Aorta (tissue), 5 donors: ENCODE measurements at regions not wholly inside any gene's neighbourhood (a gene's known extent, or its start where the extent isn't known, plus 50 kb on each side); places are given as distances from the start of the nearest gene placed in this dataset.
"Not testable (repeated sequence)": the region's sequence is repeated elsewhere in the genome, so short reads cannot be mapped to it uniquely, and the experiment has no call there.

ENCODE experiments used
- ATAC-seq: fragments of 200-7000 bp; cut with Tn5 transposase; one replicate; pipeline ENCODE4 v1.9.1; 2022; ENCODE audit warnings: moderate library complexity; ENCODE audit not compliant: low FRiP score
- DNase-seq, 2 donors: peaks; one replicate each; pipeline ENCODE4 v3.0.0-alpha.2; 2020
- H3K27ac ChIP-seq, 2 donors: one replicate each; pipeline ENCODE4 v1.5.1; 2013; ENCODE audit warnings: low read length in 2 of 2, mild to moderate bottlenecking in 2 of 2, moderate library complexity in 2 of 2, control low read depth in 1 of 2, inconsistent platforms in 1 of 2, low read depth in 1 of 2
- H3K27me3 ChIP-seq, 2 donors: one replicate each; pipeline ENCODE4 v1.6.1; 2013; ENCODE audit warnings: control low read depth in 1 of 2, low read length in 1 of 2, mild to moderate bottlenecking in 1 of 2, moderate library complexity in 1 of 2; ENCODE audit not compliant: insufficient read depth in 2 of 2, control insufficient read depth in 1 of 2
- H3K36me3 ChIP-seq, 2 donors: one replicate each; pipeline ENCODE4 v1.6.1; 2013; ENCODE audit warnings: control low read depth in 1 of 2, low read length in 1 of 2, mild to moderate bottlenecking in 1 of 2; ENCODE audit not compliant: insufficient read depth in 2 of 2, control insufficient read depth in 1 of 2
- H3K4me1 ChIP-seq, 2 donors: one replicate each; pipeline ENCODE4 v1.6.1; 2013; ENCODE audit warnings: low read length in 2 of 2, control low read depth in 1 of 2, mild to moderate bottlenecking in 1 of 2, moderate library complexity in 1 of 2; ENCODE audit not compliant: insufficient read depth in 2 of 2, control insufficient read depth in 1 of 2
- H3K4me3 ChIP-seq, 2 donors: one replicate each; pipeline ENCODE4 v1.5.1; 2013; ENCODE audit warnings: low read length in 2 of 2, control low read depth in 1 of 2, mild to moderate bottlenecking in 1 of 2
- H3K9me3 ChIP-seq: one replicate; pipeline ENCODE4 v1.6.1; 2013; ENCODE audit warnings: mild to moderate bottlenecking, low read length; ENCODE audit not compliant: control insufficient read depth
- WGBS, 2 donors: extraction: QIAGEN DNeasy Blood & Tissue Kit; methylation state at CpG; one replicate each; pipeline ENCODE4 v1.1.7; 2013; 5-methylcytosine and 5-hydroxymethylcytosine counted together
- intact Hi-C, 2 donors: fragments of 100-400 bp; cut with DNase I; formaldehyde crosslinking; loops; one replicate each; pipeline versions ENCODE4 v1.14.2 to v1.15.0; 2022
- donor health status: healthy with polysubstance abuse.
- donor health status: Bipolar disorder and iron deficiency.
- donor health status: DM: no; HTN: no; CAD: no.
- donor health status: DM: no; HTN: no; CAD: no.
- donor health status: DM: yes; HTN: yes; CAD: no.

DNA sequence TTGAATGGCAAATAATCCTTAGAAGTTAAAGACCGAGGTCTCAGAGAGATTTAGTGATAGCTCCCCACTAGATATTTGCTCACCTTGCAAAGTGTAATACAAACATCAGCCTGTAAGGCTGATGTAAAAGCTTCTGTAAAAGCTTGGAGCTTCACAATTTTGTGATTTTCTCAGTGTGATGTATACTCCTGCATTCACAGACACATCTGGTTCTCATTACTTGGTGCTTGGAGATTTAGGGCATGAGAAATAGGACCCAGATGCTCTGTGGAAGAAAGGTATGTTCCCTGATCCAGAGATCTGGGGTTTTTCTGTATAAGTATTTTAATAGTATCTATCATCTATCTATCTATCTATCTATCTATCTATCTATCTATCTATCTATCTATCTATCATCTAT, 1664.3 kb downstream of the C4orf33 start:
- intact Hi-C loops: no loop called here
- no peaks in the 10 kb centered on the region for H3K27me3 ChIP-seq
- ATAC-seq: no peak
- H3K9me3 ChIP-seq: no peaks in the 10 kb centered on the region
- H3K27ac ChIP-seq: no peak overlapping the region
- H3K4me1 ChIP-seq: no peaks in the 10 kb centered on the region
- DNase-seq: no peak
- WGBS, 2 donors: 9 to 35% methylated on average over 1 of the region's 1 CpG
- H3K36me3 ChIP-seq: no peaks in the 10 kb centered on the region
- no peak overlapping the region for H3K4me3 ChIP-seq

DNA sequence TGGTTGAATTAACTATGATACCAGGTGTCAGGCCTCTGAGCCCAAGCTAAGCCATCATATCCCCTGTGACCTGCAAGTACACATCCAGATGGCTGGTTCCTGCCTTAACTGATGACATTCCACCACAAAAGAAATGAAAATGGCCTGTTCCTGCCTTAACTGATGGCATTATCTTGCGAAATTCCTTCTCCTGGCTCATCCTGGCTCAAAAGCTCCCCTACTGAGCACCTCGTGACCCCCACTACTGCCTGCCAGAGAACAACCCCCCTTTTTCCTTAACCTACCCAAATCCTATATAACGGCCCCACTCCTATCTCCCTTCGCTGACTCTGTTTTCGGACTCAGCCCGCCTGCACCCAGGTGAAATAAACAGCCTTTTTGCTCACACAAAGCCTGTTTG, 1671.4 kb downstream of the C4orf33 start:
- WGBS, 2 donors: 86 to 89% methylated on average over 6 of the region's 6 CpGs
- H3K4me3 ChIP-seq, H3K27me3 ChIP-seq: not testable (repeated sequence)

DNA sequence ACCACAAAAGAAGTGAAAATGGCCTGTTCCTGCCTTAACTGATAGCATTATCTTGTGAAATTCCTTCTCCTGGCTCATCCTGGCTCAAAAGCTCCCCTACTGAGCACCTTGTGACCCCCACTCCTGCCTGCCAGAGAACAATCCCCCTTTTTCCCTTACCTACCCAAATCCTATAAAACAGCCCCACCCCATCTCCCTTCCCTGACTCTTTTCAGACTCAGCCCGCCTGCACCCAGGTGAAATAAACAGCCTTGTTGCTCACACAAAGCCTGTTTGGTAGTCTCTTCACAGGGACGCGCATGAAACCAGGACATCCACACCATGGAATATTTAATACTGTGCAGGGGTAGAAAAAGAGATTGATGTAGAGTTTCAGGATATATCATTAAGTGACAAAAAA, 1677.0 kb downstream of the C4orf33 start:
- DNase-seq, H3K4me3 ChIP-seq, intact Hi-C loops, H3K27me3 ChIP-seq, ATAC-seq, H3K36me3 ChIP-seq, H3K9me3 ChIP-seq, H3K4me1 ChIP-seq, H3K27ac ChIP-seq: not testable (repeated sequence)
- WGBS, 2 donors: 86 to 94% methylated on average over 3 of the region's 3 CpGs

More for the DNA sequence above, 1671.4 kb downstream of the C4orf33 start:
- DNase-seq, H3K36me3 ChIP-seq, H3K27ac ChIP-seq, H3K4me1 ChIP-seq, intact Hi-C loops, H3K9me3 ChIP-seq, ATAC-seq: not testable (repeated sequence)

DNA sequence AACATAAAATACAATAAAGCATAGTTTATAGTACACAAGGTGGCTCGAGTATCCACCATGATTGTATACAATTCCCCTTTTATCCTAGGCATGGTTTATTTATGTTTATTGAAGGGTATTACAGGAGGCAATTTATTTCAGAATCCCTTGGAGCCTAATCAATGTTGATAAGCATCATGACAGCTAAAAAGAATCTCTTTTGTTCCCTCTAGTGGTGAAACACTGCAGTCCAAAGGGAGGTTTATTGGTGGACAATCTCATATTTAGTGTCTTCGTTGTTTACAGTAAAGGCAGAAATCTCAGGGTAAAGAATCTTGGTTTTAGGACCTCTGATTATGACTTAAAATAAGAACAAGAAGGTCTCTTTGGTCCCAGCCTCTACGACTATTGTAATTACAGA, 1712.5 kb downstream of the C4orf33 start:
- no peaks in the 10 kb centered on the region for H3K27me3 ChIP-seq
- 69 to 70% methylated on average over 3 of the region's 3 CpGs for WGBS, 2 donors
- DNase-seq (no peak), ATAC-seq (no peak)
- no peak overlapping the region for H3K4me3 ChIP-seq
- no peaks in the 10 kb centered on the region for H3K36me3 ChIP-seq
- H3K9me3 ChIP-seq: peaks cover 2% of the 10 kb centered on the region
- no peak overlapping the region for H3K27ac ChIP-seq
- no peaks in the 10 kb centered on the region for H3K4me1 ChIP-seq
- intact Hi-C loops: no loop called here

DNA sequence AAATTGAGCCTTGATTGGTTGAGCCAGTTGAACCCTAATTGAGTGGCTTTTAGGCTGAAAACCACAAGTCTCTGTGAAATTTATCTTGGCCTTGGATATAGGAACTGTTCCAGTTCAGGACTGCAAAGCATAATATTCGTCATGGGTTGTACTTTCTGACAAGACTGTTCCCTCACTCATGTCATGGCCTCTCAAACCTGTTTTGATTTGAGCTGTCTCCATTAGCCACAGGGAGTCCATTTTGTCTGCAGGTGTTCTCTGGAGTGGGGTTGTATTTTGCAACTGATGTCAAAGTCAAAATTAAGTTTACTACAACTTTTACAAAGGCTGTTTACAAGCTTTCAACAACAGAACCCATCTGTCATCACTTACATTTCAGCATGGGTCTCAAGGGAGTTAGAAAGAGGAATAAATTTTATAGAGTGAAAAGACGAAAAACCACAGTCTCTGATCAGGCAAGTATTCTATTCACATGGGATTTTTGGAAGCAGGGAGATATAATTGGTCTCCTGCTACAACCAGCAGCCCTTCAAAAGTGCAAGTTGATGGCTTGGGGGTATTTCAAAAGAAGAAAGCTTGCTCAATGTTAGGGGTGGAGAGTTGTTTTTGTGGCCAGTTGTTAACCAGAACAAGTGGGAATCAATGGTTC, 1716.3 kb downstream of the C4orf33 start:
- Histone ChIP-seq H3K36me3 (no peaks in the 10 kb centered on the region), H3K4me3 (no peak overlapping the region), H3K27ac (no peak overlapping the region), H3K4me1 (no peaks in the 10 kb centered on the region), H3K9me3 (no peaks in the 10 kb centered on the region), H3K27me3 (no peaks in the 10 kb centered on the region)
- no peak for DNase-seq
- WGBS, 2 donors: 7 to 8% methylated on average over 2 of the region's 2 CpGs
- ATAC-seq: no peak
- intact Hi-C loops: no loop called here

DNA sequence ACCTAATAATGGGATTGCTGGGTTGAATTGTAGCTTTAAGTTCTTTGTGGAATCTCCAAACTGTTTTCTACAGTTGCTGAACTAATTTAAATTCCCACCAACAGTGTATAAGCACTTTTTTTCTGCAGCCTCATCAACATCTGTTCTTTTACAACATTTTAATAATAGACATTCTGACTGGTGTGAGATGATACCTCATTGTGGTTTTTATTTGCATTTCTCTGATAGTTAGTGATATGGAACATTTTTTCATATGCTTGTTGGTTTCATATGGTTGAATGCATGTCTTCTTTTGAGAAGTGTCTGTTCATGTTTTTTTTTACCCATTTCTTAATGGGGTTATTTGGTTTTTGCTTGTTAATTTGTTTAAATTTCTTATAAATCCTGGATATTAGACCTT, 1718.9 kb downstream of the C4orf33 start:
- no peak overlapping the region for H3K4me3 ChIP-seq
- H3K27me3 ChIP-seq: no peaks in the 10 kb centered on the region
- no peaks in the 10 kb centered on the region for H3K36me3 ChIP-seq
- H3K27ac ChIP-seq: no peak overlapping the region
- ATAC-seq (no peak), DNase-seq (no peak)
- H3K9me3 ChIP-seq: no peaks in the 10 kb centered on the region
- no peaks in the 10 kb centered on the region for H3K4me1 ChIP-seq
- intact Hi-C loops: no loop called here

DNA sequence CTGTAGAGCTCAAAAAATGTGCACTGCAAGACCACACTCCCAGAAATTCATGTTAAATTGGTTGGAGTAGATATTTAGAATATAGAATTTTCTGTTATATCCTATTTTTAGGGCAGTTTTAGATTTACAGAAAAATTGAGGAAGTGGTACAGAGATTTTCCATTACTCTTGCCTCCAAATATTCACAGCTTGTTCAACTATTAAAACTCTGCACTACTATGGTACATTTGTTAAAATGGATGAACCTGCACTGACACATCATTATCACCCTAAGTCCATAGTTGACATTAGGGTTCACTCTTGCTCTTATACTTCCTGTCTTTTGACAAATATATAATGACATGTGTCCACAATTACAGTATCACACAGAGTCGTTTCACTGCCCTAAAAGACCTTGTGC, 1724.5 kb downstream of the C4orf33 start:
- no peaks in the 10 kb centered on the region for H3K36me3 ChIP-seq

DNA sequence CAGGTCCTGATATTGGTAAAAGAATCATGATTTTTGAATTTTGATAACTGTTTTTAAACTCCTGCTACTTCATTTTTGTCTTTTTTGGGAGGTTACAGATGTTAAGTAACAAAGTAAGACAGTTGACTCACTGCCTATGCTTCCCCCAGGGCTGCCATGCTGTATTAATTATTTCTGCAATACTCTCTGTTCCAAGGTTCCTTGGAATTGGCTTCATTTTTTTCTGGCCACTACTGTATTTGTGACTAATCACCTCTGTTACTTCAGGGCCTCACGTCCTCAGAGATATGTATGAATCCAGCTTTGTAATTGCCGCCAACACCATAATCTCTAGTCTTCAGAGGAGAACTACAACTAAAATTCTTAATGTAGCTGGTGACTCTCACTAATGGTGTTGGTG, 1729.3 kb downstream of the C4orf33 start:
- 70 to 83% methylated on average over 2 of the region's 2 CpGs for WGBS, 2 donors
- Histone ChIP-seq H3K36me3 (no peaks in the 10 kb centered on the region), H3K9me3 (no peaks in the 10 kb centered on the region), H3K4me3 (no peak overlapping the region), H3K4me1 (no peaks in the 10 kb centered on the region), H3K27ac (no peak overlapping the region), H3K27me3 (no peaks in the 10 kb centered on the region)
- intact Hi-C loops: no loop called here
- no peak for DNase-seq
- no peak for ATAC-seq

More for the DNA sequence above, 1724.5 kb downstream of the C4orf33 start:
- intact Hi-C loops: no loop called here
- H3K4me3 ChIP-seq: no peak overlapping the region
- no peaks in the 10 kb centered on the region for H3K27me3 ChIP-seq
- H3K27ac ChIP-seq: no peak overlapping the region
- no peaks in the 10 kb centered on the region for H3K9me3 ChIP-seq
- no peaks in the 10 kb centered on the region for H3K4me1 ChIP-seq
- DNase-seq (no peak), ATAC-seq (no peak)
- 36 to 39% methylated on average over 1 of the region's 1 CpG for WGBS, 2 donors

DNA sequence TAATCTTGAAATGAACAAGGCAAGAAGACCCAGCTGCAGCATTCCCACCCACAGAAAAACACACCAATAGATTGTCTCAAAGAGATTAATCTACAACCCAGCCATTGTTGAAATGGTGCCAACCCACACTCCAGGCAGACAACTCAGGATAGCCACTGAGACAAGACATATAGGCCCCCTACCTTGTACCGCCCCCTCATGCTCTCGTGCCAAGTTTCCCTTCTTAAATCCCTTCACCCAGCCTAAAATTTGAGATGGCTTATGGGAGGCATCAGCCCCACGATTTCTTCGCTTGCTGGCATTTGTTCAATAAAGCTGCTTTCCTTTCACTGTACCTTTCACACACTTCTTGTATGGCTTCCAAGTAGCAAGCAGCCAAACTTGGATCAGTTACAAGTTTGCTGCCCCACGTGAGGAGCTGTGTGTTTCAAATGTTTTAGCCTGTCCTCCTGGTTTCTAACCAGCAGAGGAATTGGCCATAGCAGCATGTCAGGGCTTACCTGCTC, 1754.1 kb downstream of the C4orf33 start:
- 14 to 27% methylated on average over 5 of the region's 5 CpGs for WGBS, 2 donors
- ATAC-seq: no peak
- intact Hi-C loops: no loop called here

More for the DNA sequence above, 1754.1 kb downstream of the C4orf33 start:
- H3K4me1 ChIP-seq: no peaks in the 10 kb centered on the region
- no peak for DNase-seq
- H3K36me3 ChIP-seq: no peaks in the 10 kb centered on the region
- H3K27me3 ChIP-seq: no peaks in the 10 kb centered on the region
- H3K9me3 ChIP-seq: no peaks in the 10 kb centered on the region
- H3K4me3 ChIP-seq: no peak overlapping the region
- no peak overlapping the region for H3K27ac ChIP-seq
